ENCODE measurements at regions not wholly inside any gene's neighbourhood (a gene's known extent, or its start where the extent isn't known, plus 50 kb on each side); places are given as distances from the start of the nearest gene placed in this dataset.

- DNase-seq, result no peak
These were observed 368.1 kb downstream of the ZEB2 start for GRCh38 chr2:144151851-144152250.

- no peak for DNase-seq
These were observed 368.5 kb downstream of the ZEB2 start for GRCh38 chr2:144151405-144151804.

- no peak for DNase-seq
These were observed 372.6 kb downstream of the ZEB2 start for GRCh38 chr2:144147356-144147755.

- DNase-seq, result no peak
These were observed 373.0 kb downstream of the ZEB2 start for GRCh38 chr2:144146876-144147275.

GRCh38 chr2:144146076-144146475 is 373.8 kb downstream of the ZEB2 start:
- DNase-seq, result no peak

GRCh38 chr2:144143294-144144151 is 376.4 kb downstream of the ZEB2 start:
- DNase-seq, result no peak

GRCh38 chr2:144140891-144141290 is 379.0 kb downstream of the ZEB2 start:
- DNase-seq, result no peak

- DNase-seq, result no peak
These were observed 382.1 kb downstream of the ZEB2 start for GRCh38 chr2:144137705-144138428.

GRCh38 chr2:144137272-144137671 is 382.6 kb downstream of the ZEB2 start:
- no peak for DNase-seq

GRCh38 chr2:144136297-144137010 is 383.5 kb downstream of the ZEB2 start:
- DNase-seq, result no peak

GRCh38 chr2:144133936-144134665 is 385.8 kb downstream of the ZEB2 start:
- no peak for DNase-seq

- DNase-seq, result no peak
These were observed 387.6 kb downstream of the ZEB2 start for GRCh38 chr2:144132357-144132756.

GRCh38 chr2:144131042-144131441 is 388.9 kb downstream of the ZEB2 start:
- DNase-seq, result no peak

GRCh38 chr2:144130551-144130950 is 389.4 kb downstream of the ZEB2 start:
- DNase-seq, result no peak

- no peak for DNase-seq
These were observed 391.7 kb downstream of the ZEB2 start for GRCh38 chr2:144128130-144128746.

GRCh38 chr2:144127693-144128092 is 392.2 kb downstream of the ZEB2 start:
- no peak for DNase-seq

- DNase-seq, result no peak
These were observed 393.6 kb downstream of the ZEB2 start for GRCh38 chr2:144126302-144126701.

- no peak for DNase-seq
These were observed 394.2 kb downstream of the ZEB2 start for GRCh38 chr2:144125751-144126150.

GRCh38 chr2:144124882-144125281 is 395.0 kb downstream of the ZEB2 start:
- no peak for DNase-seq

GRCh38 chr2:144120487-144120886 is 399.4 kb downstream of the ZEB2 start:
- no peak for DNase-seq

GRCh38 chr2:144117086-144117485 is 402.8 kb downstream of the ZEB2 start:
- no peak for DNase-seq

- no peak for DNase-seq
These were observed 404.1 kb downstream of the ZEB2 start for GRCh38 chr2:144115739-144116291.

All from activated CD4-positive, CD25-positive, alpha-beta regulatory T cell treated with anti-CD3 and anti-CD28 coated beads, Interleukin-2, amount 50 U/mL, for 72 hours (primary cell).